PC-9 (cell line): ENCODE measurements at regions not wholly inside any gene's neighbourhood (a gene's known extent, or its start where the extent isn't known, plus 50 kb on each side); places are given as distances from the start of the nearest gene placed in this dataset.

Experiments used
- EZH2 ChIP-seq: fragments of 200-600 bp; sonication (generic); IDR thresholded peaks from 2 replicates; pipeline ENCODE4 v1.8.0; 2017; ENCODE audit warnings: antibody characterized with exemption, low read depth
- TF ChIP-seq, protein P1 (sequence below): fragments of 200-600 bp; sonication (generic); conservative IDR thresholded peaks from 2 replicates; pipeline ENCODE4 v1.6.1; 2017; ENCODE audit warnings: mixed run types, antibody characterized with exemption, mild to moderate bottlenecking, moderate library complexity

- TF ChIP-seq, protein P1, sequence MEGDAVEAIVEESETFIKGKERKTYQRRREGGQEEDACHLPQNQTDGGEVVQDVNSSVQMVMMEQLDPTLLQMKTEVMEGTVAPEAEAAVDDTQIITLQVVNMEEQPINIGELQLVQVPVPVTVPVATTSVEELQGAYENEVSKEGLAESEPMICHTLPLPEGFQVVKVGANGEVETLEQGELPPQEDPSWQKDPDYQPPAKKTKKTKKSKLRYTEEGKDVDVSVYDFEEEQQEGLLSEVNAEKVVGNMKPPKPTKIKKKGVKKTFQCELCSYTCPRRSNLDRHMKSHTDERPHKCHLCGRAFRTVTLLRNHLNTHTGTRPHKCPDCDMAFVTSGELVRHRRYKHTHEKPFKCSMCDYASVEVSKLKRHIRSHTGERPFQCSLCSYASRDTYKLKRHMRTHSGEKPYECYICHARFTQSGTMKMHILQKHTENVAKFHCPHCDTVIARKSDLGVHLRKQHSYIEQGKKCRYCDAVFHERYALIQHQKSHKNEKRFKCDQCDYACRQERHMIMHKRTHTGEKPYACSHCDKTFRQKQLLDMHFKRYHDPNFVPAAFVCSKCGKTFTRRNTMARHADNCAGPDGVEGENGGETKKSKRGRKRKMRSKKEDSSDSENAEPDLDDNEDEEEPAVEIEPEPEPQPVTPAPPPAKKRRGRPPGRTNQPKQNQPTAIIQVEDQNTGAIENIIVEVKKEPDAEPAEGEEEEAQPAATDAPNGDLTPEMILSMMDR: no peak
- TF ChIP-seq EZH2: no peak
Observed at GRCh38 chr15:46166750-46167149, 531.9 kb downstream of the SQOR start.
